ENCODE measurements at regions not wholly inside any gene's neighbourhood (a gene's known extent, or its start where the extent isn't known, plus 50 kb on each side); places are given as distances from the start of the nearest gene placed in this dataset.

DNA sequence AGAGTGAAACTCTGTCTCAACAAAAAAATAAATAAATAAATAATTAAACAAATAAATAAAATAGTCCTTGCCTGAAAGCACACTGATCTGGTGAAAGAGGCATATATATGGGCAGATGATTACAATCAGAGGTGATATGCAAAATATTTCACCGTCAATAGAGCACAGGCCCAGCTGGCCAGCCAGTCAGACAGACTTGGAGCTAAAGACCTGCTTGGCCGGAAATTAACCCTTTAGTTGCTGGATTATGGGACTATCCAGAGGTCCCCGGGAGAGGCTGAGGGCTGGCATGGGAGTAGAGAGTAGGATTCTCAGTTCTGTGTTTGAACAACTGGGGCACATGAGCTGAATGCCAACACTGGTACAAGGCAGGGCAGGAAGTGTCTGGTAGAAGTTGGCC lies 59.1 kb upstream of the CTNNB1 start:
- no peaks in the 10 kb centered on the region for H3K36me3 ChIP-seq (ENCODE audit: insufficient read depth, low read length)
- TF ChIP-seq EZH2phosphoT487 (IDR thresholded peaks at IDR 0.05; ENCODE audit: borderline replicate concordance), result no peak
- TF ChIP-seq, protein P1, sequence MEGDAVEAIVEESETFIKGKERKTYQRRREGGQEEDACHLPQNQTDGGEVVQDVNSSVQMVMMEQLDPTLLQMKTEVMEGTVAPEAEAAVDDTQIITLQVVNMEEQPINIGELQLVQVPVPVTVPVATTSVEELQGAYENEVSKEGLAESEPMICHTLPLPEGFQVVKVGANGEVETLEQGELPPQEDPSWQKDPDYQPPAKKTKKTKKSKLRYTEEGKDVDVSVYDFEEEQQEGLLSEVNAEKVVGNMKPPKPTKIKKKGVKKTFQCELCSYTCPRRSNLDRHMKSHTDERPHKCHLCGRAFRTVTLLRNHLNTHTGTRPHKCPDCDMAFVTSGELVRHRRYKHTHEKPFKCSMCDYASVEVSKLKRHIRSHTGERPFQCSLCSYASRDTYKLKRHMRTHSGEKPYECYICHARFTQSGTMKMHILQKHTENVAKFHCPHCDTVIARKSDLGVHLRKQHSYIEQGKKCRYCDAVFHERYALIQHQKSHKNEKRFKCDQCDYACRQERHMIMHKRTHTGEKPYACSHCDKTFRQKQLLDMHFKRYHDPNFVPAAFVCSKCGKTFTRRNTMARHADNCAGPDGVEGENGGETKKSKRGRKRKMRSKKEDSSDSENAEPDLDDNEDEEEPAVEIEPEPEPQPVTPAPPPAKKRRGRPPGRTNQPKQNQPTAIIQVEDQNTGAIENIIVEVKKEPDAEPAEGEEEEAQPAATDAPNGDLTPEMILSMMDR (conservative IDR thresholded peaks at IDR 0.05; ENCODE audit: low read length), result no peak
- peaks cover 11% of the 10 kb centered on the region for H3K4me1 ChIP-seq (ENCODE audit: insufficient read depth, low read length, poor library complexity, severe bottlenecking)

GRCh38 chr3:41141433-41142167 lies 57.7 kb upstream of the CTNNB1 start:
- H3K4me2 ChIP-seq (ENCODE audit: low read depth, low read length, poor library complexity, severe bottlenecking), result no peak overlapping the region
- H2AFZ ChIP-seq (ENCODE audit: low read length), result no peak overlapping the region
- no peaks in the 10 kb centered on the region for H3K79me2 ChIP-seq (ENCODE audit: insufficient read depth, low read length)
- no peaks in the 10 kb centered on the region for H3F3A ChIP-seq (ENCODE audit: low read depth)
- no peak overlapping the region for H3K4me3 ChIP-seq (ENCODE audit: low read length, poor library complexity, severe bottlenecking)
- TF ChIP-seq EZH2phosphoT487 (IDR thresholded peaks at IDR 0.05; ENCODE audit: borderline replicate concordance), result no peak
- TF ChIP-seq, protein P1 (conservative IDR thresholded peaks at IDR 0.05; ENCODE audit: low read length), result no peak
- no peaks in the 10 kb centered on the region for H4K20me1 ChIP-seq (ENCODE audit: insufficient read depth, low read length, poor library complexity, severe bottlenecking)
- no peaks in the 10 kb centered on the region for H3K9me2 ChIP-seq (replicated peaks; ENCODE audit: low read depth, low read length)
- no peaks in the 10 kb centered on the region for H3K27me3 ChIP-seq (ENCODE audit: insufficient read depth, low read length, poor library complexity, severe bottlenecking)
- no peak overlapping the region for H3K9ac ChIP-seq (ENCODE audit: low read depth, low read length, poor library complexity, severe bottlenecking)
- H3K36me3 ChIP-seq (ENCODE audit: insufficient read depth, low read length), result no peaks in the 10 kb centered on the region
- no peaks in the 10 kb centered on the region for H3K9me3 ChIP-seq (ENCODE audit: insufficient read depth, low read depth, low read length)
- H3K4me1 ChIP-seq (ENCODE audit: insufficient read depth, low read length, poor library complexity, severe bottlenecking), result peaks cover 11% of the 10 kb centered on the region

More for the DNA sequence above, 59.1 kb upstream of the CTNNB1 start:
- Histone ChIP-seq H3K9ac (ENCODE audit: low read depth, low read length, poor library complexity, severe bottlenecking) (no peak overlapping the region), H3K4me2 (ENCODE audit: low read depth, low read length, poor library complexity, severe bottlenecking) (no peak overlapping the region), H3K9me2 (replicated peaks; ENCODE audit: low read depth, low read length) (no peaks in the 10 kb centered on the region), H2AFZ (ENCODE audit: low read length) (no peak overlapping the region), H4K20me1 (ENCODE audit: insufficient read depth, low read length, poor library complexity, severe bottlenecking) (no peaks in the 10 kb centered on the region), H3K9me3 (ENCODE audit: insufficient read depth, low read depth, low read length) (no peaks in the 10 kb centered on the region), H3K79me2 (ENCODE audit: insufficient read depth, low read length) (no peaks in the 10 kb centered on the region), H3K27me3 (ENCODE audit: insufficient read depth, low read length, poor library complexity, severe bottlenecking) (no peaks in the 10 kb centered on the region), H3F3A (ENCODE audit: low read depth) (no peaks in the 10 kb centered on the region), H3K4me3 (ENCODE audit: low read length, poor library complexity, severe bottlenecking) (no peak overlapping the region)

GRCh38 chr3:41143421-41144031 lies 55.8 kb upstream of the CTNNB1 start:
- no peaks in the 10 kb centered on the region for H3K27me3 ChIP-seq (ENCODE audit: insufficient read depth, low read length, poor library complexity, severe bottlenecking)
- H3K9me3 ChIP-seq (ENCODE audit: insufficient read depth, low read depth, low read length), result no peaks in the 10 kb centered on the region
- peaks cover 11% of the 10 kb centered on the region for H3K4me1 ChIP-seq (ENCODE audit: insufficient read depth, low read length, poor library complexity, severe bottlenecking)
- H3K36me3 ChIP-seq (ENCODE audit: insufficient read depth, low read length), result no peaks in the 10 kb centered on the region
- no peaks in the 10 kb centered on the region for H3F3A ChIP-seq (ENCODE audit: low read depth)
- no peaks in the 10 kb centered on the region for H4K20me1 ChIP-seq (ENCODE audit: insufficient read depth, low read length, poor library complexity, severe bottlenecking)
- H3K9me2 ChIP-seq (replicated peaks; ENCODE audit: low read depth, low read length), result no peaks in the 10 kb centered on the region
- no peak overlapping the region for H3K4me2 ChIP-seq (ENCODE audit: low read depth, low read length, poor library complexity, severe bottlenecking)
- no peak for TF ChIP-seq EZH2phosphoT487 (IDR thresholded peaks at IDR 0.05; ENCODE audit: borderline replicate concordance)
- TF ChIP-seq, protein P1 (conservative IDR thresholded peaks at IDR 0.05; ENCODE audit: low read length), result no peak
- H3K79me2 ChIP-seq (ENCODE audit: insufficient read depth, low read length), result no peaks in the 10 kb centered on the region
- no peak overlapping the region for H3K9ac ChIP-seq (ENCODE audit: low read depth, low read length, poor library complexity, severe bottlenecking)
- no peak overlapping the region for H2AFZ ChIP-seq (ENCODE audit: low read length)
- no peak overlapping the region for H3K4me3 ChIP-seq (ENCODE audit: low read length, poor library complexity, severe bottlenecking)

Data from Loucy (cell line).